Activated effector memory CD4-positive, alpha-beta T cell treated with anti-CD3 and anti-CD28 coated beads, Interleukin-2, amount 50 U/mL, for 16 hours (primary cell): ENCODE measurements at regions not wholly inside any gene's neighbourhood (a gene's known extent, or its start where the extent isn't known, plus 50 kb on each side); places are given as distances from the start of the nearest gene placed in this dataset.

Experiments
- DNase-seq: peaks from one replicate; pipeline ENCODE4 v3.0.0-alpha.2; 2020

DNA sequence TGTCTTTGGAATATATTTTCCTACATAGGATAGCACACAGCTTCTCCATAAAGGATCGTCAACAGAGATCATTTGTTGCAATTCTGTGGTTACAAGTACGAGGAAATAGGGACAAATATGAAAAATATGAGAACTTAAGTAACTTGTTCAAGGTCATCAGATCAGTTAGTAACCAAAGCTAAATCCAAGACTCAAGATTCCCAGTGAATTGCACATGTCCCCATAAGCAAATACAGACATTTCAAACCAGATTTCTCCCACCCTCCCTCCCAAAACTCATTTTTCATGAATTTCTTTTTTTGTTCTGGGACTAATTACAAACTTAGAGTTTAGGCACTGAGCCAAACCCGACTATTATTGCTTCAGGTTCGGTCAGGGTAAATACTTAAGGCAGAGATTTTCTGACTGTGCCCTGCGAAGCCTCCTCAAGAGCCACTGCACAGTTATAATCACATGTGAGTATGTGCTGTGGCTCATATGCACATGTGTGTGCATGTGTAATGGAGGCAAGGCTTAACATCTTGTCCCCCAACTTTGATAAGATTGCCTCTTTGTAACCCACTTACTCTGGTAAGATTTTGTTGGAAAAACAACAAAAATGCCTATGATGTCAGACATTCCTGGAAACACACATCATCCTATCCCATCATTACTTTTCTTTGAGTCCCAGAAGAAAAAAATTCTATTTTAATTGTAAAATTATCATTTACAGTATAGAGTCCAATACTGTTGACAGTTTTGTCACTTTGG, 216.2 kb downstream of the CD83 start:
- DNase-seq, result no peak

DNA sequence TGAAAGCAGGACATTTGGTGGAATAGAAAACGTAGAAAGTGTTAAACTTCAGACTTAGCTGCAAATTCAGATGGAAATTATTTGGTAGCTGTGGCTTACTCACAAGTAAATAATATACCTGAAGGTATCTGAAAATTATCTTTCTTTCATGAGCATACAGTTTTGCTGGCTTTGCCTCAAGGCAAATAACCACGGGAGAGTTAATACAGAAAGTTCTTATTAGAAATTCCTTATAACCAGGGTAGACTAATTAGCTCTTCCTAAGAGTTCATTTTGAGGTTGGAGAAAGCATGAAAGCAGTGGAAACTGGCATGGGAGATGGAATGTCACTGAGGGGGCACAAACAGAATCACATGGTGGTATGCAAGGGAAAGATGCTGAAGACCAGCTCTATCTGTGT, 217.5 kb downstream of the CD83 start:
- no peak for DNase-seq

GRCh38 chr6:14337152-14337551, 219.6 kb downstream of the CD83 start:
- DNase-seq, result no peak

GRCh38 chr6:14339172-14339571, 221.6 kb downstream of the CD83 start:
- no peak for DNase-seq

DNA sequence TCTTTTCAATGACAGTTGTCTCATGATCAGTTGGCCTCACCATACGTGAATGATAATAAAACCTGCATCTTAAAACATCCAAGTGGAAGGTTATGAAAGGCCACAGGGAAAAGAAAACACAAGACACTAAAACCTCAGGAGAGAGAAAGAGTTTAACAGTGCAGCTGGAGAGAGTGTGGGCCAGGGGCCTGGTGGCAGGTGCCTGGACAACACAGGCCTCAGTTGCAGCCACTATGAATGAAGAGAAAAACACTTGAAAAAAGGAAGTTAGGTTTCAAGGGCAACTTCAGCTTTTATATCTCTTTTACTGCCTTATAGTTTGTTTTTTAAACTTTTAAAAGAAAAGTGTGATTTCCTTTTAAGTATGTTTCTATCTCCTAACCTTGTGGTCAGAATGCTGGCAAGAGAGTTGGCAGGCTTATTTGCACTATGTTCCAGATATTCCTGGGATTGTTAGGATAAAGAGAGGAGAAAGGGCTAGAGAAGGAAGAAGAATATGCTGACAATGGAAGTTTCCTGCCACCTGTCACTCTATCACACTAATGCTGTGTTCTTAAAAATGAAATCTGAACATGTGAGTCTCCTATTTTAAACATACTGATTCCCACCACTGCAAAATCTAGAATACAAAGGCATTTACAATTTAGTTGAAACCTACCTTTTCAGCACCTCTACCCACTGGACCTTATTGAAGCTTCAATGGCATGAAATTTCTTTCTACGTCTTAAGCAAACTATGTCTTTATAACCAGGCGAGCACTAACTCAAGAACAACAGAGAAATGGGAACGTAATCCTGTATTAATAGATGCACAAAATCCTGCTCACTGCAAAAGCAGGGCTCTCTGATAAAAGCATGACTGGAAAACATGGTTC, 222.4 kb downstream of the CD83 start:
- DNase-seq, result no peak

GRCh38 chr6:14344486-14344885, 226.9 kb downstream of the CD83 start:
- DNase-seq, result no peak

GRCh38 chr6:14348389-14348788, 230.8 kb downstream of the CD83 start:
- no peak for DNase-seq

DNA sequence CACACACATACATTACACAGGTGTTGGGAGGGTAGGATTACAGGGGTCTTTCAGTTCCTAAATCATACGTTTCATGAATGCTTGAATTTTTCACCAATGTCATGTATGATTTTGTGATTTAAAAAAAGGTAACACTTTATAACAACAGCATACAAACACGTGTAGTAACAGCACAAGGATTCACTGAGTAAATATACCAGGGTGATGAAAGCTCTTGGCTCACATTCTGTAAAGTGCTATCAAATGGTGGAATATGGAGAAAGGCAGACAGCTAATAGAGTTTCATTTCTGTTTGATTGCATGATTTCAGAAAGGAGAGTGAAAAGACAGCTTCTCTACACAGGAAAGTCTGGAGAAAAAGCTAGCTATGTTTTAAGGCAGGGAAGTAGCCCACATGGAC, 231.9 kb downstream of the CD83 start:
- DNase-seq, result no peak

GRCh38 chr6:14350210-14350609, 232.6 kb downstream of the CD83 start:
- DNase-seq, result no peak

GRCh38 chr6:14353281-14353680, 235.7 kb downstream of the CD83 start:
- no peak for DNase-seq

DNA sequence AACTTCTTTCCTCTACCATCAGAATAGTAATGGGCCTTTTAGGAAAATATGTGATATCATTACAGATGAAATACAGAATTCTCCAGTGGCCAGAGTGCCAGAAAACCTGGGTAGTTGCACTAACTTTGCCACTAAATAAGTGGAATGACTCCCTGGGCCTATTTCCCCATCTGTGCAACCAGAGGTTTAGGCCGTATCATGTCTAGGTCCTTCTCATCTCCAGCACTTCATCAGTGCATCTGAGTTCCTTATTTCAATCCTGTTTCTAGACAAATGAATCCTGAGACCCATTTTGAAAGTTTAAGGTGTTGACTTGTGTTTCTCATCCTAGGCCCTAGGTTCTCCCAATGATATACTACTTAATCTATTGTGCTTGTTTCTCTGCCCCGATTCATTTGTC, 236.2 kb downstream of the CD83 start:
- no peak for DNase-seq

GRCh38 chr6:14354919-14355572, 237.5 kb downstream of the CD83 start:
- no peak for DNase-seq

- DNase-seq, result no peak
Measured at GRCh38 chr6:14359438-14359837, 241.9 kb downstream of the CD83 start.

- DNase-seq, result no peak
Measured at GRCh38 chr6:14360565-14360964, 243.0 kb downstream of the CD83 start.

DNA sequence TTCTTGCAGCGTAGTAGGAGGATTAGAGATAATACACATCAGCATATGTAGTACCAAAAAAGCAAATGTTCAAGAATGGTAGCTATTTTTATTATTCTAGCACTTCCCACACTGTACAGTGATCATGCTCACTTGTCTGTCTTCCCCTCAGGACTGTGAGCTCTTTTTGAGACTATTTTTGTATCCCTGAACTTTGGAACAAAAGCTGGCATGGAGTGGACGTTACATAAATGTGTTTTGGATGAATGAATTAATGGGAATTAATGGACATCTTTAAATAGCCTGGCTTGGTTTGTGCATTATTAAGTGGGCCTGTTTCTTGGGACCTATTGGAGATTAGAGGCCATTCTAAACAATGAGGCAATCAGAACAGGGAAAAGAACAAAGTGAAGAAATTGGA, 243.7 kb downstream of the CD83 start:
- DNase-seq, result no peak

DNA sequence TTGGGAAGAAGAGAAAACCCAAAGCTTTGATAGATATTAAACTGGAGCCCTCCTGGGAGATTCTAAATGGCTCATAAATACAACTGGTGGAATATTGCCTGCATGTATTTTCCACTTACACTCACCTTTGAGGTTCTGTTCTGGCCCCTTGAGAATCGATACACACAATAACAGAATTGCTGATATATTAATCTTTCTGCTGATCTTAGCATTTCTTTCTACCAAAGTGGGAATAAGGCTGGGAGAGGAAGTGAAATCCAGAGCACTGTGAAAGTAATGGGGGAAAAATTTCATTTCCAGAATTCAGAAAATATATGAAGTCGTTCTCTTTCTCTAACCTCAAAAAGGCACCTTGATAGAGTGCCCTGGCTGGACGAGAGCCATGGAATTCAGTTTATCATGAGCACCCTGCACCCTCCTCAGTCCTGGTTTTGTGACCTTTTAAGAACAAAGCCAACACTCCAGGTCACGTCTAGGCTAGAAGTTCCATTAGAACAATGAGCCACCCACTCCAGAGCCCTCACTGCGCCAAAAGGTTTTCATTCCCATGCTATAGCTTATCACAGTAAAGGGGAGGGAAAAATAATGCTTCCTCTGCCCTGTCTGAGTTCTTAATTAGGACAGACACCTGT, 244.5 kb downstream of the CD83 start:
- DNase-seq, result no peak

DNA sequence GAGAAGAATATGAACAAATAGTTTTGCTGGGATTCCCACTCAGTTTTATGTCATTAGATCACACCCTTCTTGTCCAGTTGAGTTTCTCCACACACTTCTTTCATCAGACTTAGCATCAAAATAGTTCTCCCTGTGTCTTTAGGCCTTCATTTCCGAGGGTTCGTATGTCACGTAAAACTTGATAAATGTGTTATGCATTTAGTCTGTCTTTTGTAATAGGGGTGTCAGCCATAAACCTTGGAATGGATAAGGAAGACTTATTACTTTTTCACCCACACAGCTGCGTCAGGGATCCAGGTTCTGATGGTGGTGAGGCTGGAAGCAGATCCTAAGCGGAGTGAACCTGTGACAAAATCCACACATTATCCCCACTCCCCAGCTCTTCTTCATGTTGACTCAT, 246.8 kb downstream of the CD83 start:
- no peak for DNase-seq

DNA sequence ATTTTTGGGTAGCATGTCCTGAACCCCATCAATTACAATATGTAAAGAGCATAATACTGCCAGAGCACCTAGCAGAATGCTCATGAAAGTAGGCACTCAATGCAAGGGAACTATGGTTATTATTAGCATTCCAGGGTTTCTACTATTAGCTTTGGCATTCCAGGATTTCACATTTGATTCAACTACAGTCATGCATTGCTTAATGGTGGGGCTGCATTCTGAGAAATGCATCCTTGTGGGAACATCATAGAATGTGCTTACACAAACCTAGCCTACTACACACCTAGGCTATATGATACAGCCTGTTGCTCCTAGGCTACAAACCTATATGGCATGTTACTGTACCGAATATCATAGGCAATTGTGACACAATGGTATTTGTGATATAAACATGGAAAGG, 247.8 kb downstream of the CD83 start:
- DNase-seq, result no peak

DNA sequence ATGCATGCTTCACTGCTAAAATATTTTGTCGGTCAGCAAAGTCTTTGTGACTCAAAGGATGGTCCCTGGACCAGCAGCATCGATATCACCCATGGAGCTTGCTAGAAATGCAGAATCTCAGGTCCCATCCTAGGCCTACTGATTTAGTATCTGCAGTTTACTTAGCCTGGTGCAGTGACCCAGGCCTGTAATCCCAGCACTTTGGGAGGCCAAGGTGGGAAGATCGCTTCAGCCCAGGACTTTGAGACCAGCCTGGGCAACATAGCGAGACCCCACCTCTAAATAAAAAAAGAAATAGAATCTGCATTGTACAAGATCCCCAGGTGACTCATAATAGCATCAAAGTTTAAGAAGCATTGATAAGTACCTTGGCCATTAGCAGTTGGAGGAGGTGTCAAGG, 248.7 kb downstream of the CD83 start:
- DNase-seq, result no peak

DNA sequence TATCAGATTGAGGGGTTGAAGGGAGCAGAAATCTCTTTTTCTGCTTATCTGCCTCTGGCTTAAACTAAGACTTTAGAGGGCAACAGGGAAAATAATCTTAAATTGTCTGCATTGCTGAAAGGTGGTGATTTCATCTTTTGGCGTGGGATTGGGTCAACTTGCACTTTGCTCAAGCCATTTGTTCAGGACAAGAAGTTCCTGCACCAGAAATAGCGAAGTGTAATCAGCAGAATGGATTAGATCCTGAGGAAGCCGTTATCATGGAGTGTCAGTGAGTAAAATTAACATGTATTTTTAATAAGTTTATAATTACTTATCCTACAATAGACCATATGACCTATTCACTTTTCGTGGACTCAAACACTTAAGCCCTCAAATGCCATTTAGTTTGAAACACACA, 249.3 kb downstream of the CD83 start:
- DNase-seq, result no peak

- no peak for DNase-seq
Measured at GRCh38 chr6:14367296-14367695, 249.7 kb downstream of the CD83 start.

DNA sequence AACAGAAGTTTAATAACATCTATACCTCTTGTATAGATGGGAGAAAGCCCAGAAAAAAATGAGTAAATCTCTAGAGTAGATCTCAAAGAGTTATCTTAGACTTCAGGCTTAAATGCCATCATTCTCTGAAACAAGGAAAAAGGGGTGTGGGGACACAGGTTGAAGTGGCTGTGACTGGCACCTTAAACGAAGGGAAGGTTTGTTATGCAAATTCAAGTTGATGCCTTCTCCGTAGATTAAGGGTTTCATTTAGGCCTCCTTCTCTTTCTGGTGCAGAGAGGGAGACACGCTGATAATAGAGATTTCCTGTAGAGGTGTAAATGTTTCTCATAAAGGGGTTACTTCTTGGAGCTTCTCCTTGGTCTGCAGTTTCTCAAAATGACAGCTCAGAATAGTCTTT, 252.1 kb downstream of the CD83 start:
- DNase-seq, result no peak

GRCh38 chr6:14371530-14371929, 254.0 kb downstream of the CD83 start:
- no peak for DNase-seq
